CD4-positive, alpha-beta memory T cell (primary cell): ENCODE measurements at regions not wholly inside any gene's neighbourhood (a gene's known extent, or its start where the extent isn't known, plus 50 kb on each side); places are given as distances from the start of the nearest gene placed in this dataset.

Experiments
- CTCF ChIA-PET: fragments of 350-600 bp; sonication (Branson Sonifier 250); formaldehyde crosslinking; loops from one replicate; lab custom pipeline; 2021; ENCODE audit warnings: inconsistent platforms; ENCODE audit not compliant: partially characterized antibody; lab: Charles Lee
- POLR2A ChIA-PET: fragments of 350-600 bp; sonication (Branson Sonifier 250); formaldehyde crosslinking; loops from one replicate; lab custom pipeline; 2021; ENCODE audit not compliant: partially characterized antibody; lab: Charles Lee
- DNase-seq, 5 donors: peaks; one replicate each; pipeline versions ENCODE4 v3.0.0 to v3.0.0-alpha.2; 2020 to 2022; ENCODE audit warnings: mixed read lengths in 1 of 5
- H3K27ac ChIP-seq: one replicate; pipeline ENCODE4 v1.7.0; 2013; ENCODE audit warnings: low read depth, low read length
- H3K27me3 ChIP-seq: 2 replicates; pipeline ENCODE4 v1.7.0; 2013; ENCODE audit warnings: mild to moderate bottlenecking, low read length, moderate library complexity; ENCODE audit not compliant: insufficient read depth
- H3K36me3 ChIP-seq: 2 replicates; pipeline ENCODE4 v1.7.0; 2013; ENCODE audit warnings: mild to moderate bottlenecking, low read length, moderate library complexity; ENCODE audit not compliant: insufficient read depth
- H3K4me1 ChIP-seq: 2 replicates; pipeline ENCODE4 v1.7.0; 2013; ENCODE audit warnings: mild to moderate bottlenecking, low read length, moderate library complexity; ENCODE audit not compliant: insufficient read depth
- H3K4me3 ChIP-seq, 2 donors: one replicate each; pipeline ENCODE4 v1.7.0; 2013; ENCODE audit warnings: low read length in 2 of 2, mild to moderate bottlenecking in 1 of 2
- H3K9me3 ChIP-seq, 2 donors: one replicate each; pipeline ENCODE4 v1.7.0; 2013; ENCODE audit warnings: low read length in 2 of 2, control low read depth in 1 of 2; ENCODE audit not compliant: control insufficient read depth in 1 of 2
- H3K27ac Mint-ChIP-seq, 7 donors: one replicate each; pipeline ENCODE4 v1.8.0; 2020 to 2021; ENCODE audit warnings: mixed read lengths in 7 of 7, mild to moderate bottlenecking in 6 of 7, inconsistent platforms in 3 of 7, moderate library complexity in 3 of 7
- H3K27me3 Mint-ChIP-seq, 2 donors: one replicate each; pipeline ENCODE4 v1.8.0; 2020 to 2021; ENCODE audit warnings: mixed read lengths in 2 of 2
- H3K36me3 Mint-ChIP-seq, 2 donors: one replicate each; pipeline ENCODE4 v1.8.0; 2020 to 2021; ENCODE audit warnings: mixed read lengths in 2 of 2, inconsistent platforms in 1 of 2, mild to moderate bottlenecking in 1 of 2
- H3K4me1 Mint-ChIP-seq, 4 donors: one replicate each; pipeline ENCODE4 v1.8.0; 2020 to 2021; ENCODE audit warnings: mixed read lengths in 4 of 4, mild to moderate bottlenecking in 1 of 4
- H3K4me3 Mint-ChIP-seq, 8 donors: one replicate each; pipeline ENCODE4 v1.8.0; 2020 to 2021; ENCODE audit warnings: mixed read lengths in 8 of 8, mild to moderate bottlenecking in 7 of 8, moderate library complexity in 6 of 8, inconsistent platforms in 3 of 8
- H3K9me3 Mint-ChIP-seq, 8 donors: one replicate each; pipeline ENCODE4 v1.8.0; 2020 to 2021; ENCODE audit warnings: mixed read lengths in 8 of 8, mild to moderate bottlenecking in 5 of 8, inconsistent platforms in 3 of 8, moderate library complexity in 1 of 8
- intact Hi-C: fragments of 100-400 bp; cut with micrococcal nuclease; formaldehyde crosslinking; loops from one replicate; pipeline ENCODE4 v1.15.1; 2023

DNA sequence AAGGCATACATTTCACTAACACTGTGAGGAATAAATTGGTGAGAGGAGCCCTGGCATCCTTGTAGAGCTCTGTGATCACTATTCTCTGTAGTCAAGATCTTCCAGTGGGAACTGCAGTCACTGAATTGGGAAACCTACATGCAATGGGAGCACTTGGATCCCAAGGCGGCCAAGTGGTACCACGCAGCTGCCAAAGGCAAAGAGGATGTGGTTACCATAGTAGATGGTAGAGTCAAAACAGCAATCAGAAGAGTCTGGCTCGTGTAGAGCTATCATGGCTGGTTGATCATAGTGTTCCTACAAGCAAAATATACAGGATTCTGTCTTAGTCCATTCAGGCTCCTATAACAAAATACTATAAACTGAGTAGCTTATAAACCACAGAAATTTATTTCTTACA is 849.7 kb downstream of the ROBO2 start:
- POLR2A ChIA-PET = no interaction called here
- Histone ChIP-seq H3K4me1 (no peaks in the 10 kb centered on the region), H3K27ac (no peak overlapping the region), H3K36me3 (no peaks in the 10 kb centered on the region), H3K9me3 (no peaks in the 10 kb centered on the region), H3K27me3 (no peaks in the 10 kb centered on the region), H3K4me3 (no peak overlapping the region)
- H3K4me3 Mint-ChIP-seq = no peak overlapping the region
- H3K36me3 Mint-ChIP-seq = no peaks in the 10 kb centered on the region
- intact Hi-C loops = no loop called here
- CTCF ChIA-PET = no interaction called here
- no peaks in the 10 kb centered on the region for H3K4me1 Mint-ChIP-seq
- peaks cover 0 to 20% (median 5%) of the 10 kb centered on the region in 8 donors for H3K9me3 Mint-ChIP-seq
- no peak for DNase-seq
- H3K27ac Mint-ChIP-seq = no peak overlapping the region
- no peaks in the 10 kb centered on the region for H3K27me3 Mint-ChIP-seq

DNA sequence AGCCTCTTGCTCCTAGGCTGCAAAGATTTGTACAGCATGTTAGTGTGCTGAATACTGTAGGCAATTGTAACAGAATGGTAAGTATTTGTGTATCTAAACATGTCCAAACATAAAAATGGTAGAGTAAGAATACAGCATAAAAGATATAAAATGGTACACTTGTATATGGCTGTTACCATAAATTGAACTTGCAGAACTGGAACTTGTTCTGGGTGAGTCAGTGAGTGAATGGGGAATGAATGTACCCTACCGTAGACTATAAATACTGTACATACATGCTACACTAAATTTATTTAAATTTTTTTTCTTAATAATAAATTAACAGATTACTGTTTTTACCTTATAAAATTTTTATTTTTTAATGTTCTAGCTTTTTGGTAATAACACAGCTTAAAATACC is 858.7 kb downstream of the ROBO2 start:
- peaks cover 4 to 6% of the 10 kb centered on the region in 2 donors for H3K9me3 ChIP-seq
- no peak overlapping the region for H3K27ac ChIP-seq
- no peaks in the 10 kb centered on the region for H3K27me3 ChIP-seq
- no peaks in the 10 kb centered on the region for H3K36me3 Mint-ChIP-seq
- intact Hi-C loops = no loop called here
- CTCF ChIA-PET = no interaction called here
- no peak overlapping the region for H3K4me3 ChIP-seq
- no peaks in the 10 kb centered on the region for H3K4me1 ChIP-seq
- H3K4me1 Mint-ChIP-seq = no peaks in the 10 kb centered on the region
- H3K36me3 ChIP-seq = no peaks in the 10 kb centered on the region
- no peak overlapping the region for H3K27ac Mint-ChIP-seq
- H3K4me3 Mint-ChIP-seq = no peak overlapping the region
- no peak for DNase-seq
- POLR2A ChIA-PET = no interaction called here
- H3K27me3 Mint-ChIP-seq = no peaks in the 10 kb centered on the region
- peaks cover 0 to 34% (median 12%) of the 10 kb centered on the region in 8 donors for H3K9me3 Mint-ChIP-seq

DNA sequence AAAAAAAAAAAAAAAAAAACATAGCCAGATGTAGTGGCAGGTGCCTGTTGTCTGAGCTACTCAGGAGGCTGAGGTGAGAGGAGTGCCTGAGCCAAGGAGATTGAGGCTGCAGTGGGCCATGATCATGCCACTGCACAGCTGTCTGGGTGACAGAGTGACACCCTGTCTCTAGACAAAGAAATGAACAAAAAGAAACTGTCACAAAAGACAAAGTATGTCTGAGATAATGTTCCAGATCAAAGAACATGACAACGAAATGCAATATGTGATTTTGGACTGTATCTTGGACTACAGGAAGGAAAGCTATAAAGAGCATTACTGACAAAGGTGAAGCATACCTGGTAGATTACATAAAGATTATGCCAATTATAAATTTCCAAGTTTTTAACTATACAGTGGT is 862.8 kb downstream of the ROBO2 start:
- H3K36me3 ChIP-seq = no peaks in the 10 kb centered on the region
- POLR2A ChIA-PET = no interaction called here
- no peak overlapping the region for H3K27ac Mint-ChIP-seq
- H3K9me3 ChIP-seq = peaks cover 0 to 4% of the 10 kb centered on the region in 2 donors
- H3K36me3 Mint-ChIP-seq = no peaks in the 10 kb centered on the region
- CTCF ChIA-PET = no interaction called here
- H3K27me3 Mint-ChIP-seq = no peaks in the 10 kb centered on the region
- intact Hi-C loops = no loop called here
- peaks cover 2 to 35% (median 13%) of the 10 kb centered on the region in 8 donors for H3K9me3 Mint-ChIP-seq
- H3K4me3 ChIP-seq = no peak overlapping the region
- no peak for DNase-seq
- no peaks in the 10 kb centered on the region for H3K4me1 ChIP-seq
- H3K4me3 Mint-ChIP-seq = no peak overlapping the region
- no peaks in the 10 kb centered on the region for H3K4me1 Mint-ChIP-seq
- no peak overlapping the region for H3K27ac ChIP-seq
- no peaks in the 10 kb centered on the region for H3K27me3 ChIP-seq

DNA sequence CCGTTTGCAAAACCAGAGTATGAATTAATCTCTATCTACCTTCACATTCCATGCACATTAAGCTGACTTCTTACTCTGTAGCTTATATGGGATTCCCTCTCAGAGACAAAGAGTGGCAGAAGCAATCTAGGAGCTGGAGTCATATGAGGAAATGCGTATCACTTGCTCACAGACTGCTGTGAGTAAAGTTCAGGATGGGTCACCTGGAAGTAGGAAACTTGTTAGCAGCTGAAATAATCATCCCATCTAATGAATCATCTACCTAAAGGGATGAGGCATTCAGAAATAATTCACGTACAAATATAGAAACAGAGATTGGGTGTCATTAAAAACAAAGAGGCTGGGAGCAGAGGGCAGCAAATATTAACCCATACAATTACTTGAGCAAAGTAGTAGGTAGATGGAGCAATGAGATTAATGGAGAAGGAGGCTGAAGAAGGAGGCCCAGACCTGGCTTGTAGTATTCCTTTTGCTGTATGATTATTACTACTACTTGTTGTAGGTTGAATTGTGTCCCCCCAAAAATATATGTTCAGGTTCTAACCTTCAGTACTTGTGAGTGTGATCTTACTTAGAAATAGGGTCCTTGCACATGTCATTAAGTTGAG is 866.3 kb downstream of the ROBO2 start:
- ChIA-PET POLR2A (no interaction called here), CTCF (no interaction called here)
- Mint-ChIP-seq H3K27me3 (no peaks in the 10 kb centered on the region), H3K4me1 (no peaks in the 10 kb centered on the region), H3K36me3 (no peaks in the 10 kb centered on the region), H3K4me3 (no peak overlapping the region), H3K9me3 (peaks cover 0 to 34% (median 20%) of the 10 kb centered on the region in 8 donors), H3K27ac (no peak overlapping the region)
- intact Hi-C loops = no loop called here
- Histone ChIP-seq H3K4me1 (no peaks in the 10 kb centered on the region), H3K4me3 (no peak overlapping the region), H3K27ac (no peak overlapping the region), H3K27me3 (no peaks in the 10 kb centered on the region), H3K36me3 (no peaks in the 10 kb centered on the region), H3K9me3 (peaks cover 0 to 4% of the 10 kb centered on the region in 2 donors)
- DNase-seq = no peak

DNA sequence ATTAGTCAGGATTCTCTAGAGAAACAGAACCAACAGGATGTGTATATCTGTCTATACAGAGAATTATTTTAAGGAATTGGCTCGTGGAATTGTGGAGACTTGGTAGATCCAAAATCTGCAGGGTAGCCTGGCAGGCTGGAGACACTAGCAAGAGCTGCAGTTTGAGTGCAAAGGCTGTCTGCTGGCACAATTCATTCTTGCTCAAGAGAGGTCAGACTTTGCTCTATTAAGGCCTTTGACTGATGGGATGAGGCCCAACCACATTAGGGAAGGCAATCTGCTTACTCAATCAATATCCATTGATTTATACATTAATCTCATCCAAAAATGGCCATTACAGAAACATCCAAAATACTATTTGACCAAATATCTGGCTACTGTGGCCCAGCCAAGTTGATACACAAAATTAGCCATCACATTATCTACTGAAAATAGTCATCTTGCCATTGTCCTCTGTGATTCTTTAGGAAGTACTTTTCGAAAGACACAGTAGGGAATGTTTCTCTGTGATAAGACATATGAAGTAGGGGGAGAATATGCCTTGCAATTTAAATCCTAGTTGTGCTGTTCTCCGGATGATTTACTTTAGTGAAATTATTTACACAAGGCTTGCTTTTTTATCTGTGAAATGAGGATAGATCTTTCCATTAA is 873.8 kb downstream of the ROBO2 start:
- Mint-ChIP-seq H3K27ac (no peak overlapping the region), H3K4me3 (no peak overlapping the region), H3K9me3 (peaks cover 2 to 22% (median 14%) of the 10 kb centered on the region in 8 donors), H3K36me3 (no peaks in the 10 kb centered on the region), H3K27me3 (no peaks in the 10 kb centered on the region), H3K4me1 (no peaks in the 10 kb centered on the region)
- Histone ChIP-seq H3K27me3 (no peaks in the 10 kb centered on the region), H3K9me3 (no peaks in the 10 kb centered on the region), H3K4me3 (no peak overlapping the region), H3K36me3 (no peaks in the 10 kb centered on the region), H3K4me1 (no peaks in the 10 kb centered on the region), H3K27ac (no peak overlapping the region)
- intact Hi-C loops = no loop called here
- ChIA-PET POLR2A (no interaction called here), CTCF (no interaction called here)
- DNase-seq = no peak

DNA sequence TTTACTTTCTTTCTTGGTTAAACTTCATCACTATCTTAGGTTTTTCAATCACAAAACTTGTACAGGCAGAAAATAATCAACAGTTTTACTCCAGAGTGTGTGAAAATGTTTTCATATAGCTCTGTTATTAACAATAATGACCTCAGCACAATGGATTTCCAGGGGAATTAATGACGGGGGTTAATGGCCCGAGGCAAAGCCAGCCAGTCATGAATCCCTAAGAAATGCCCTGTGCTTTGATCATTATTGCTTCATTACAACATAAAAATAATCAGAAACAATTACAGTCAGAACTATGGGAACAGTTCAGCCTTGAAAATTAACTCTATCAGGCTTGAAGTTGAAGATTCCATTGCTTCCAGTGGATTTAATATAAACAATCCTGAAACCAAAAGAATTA is 875.4 kb downstream of the ROBO2 start:
- H3K4me1 ChIP-seq = no peaks in the 10 kb centered on the region
- H3K9me3 Mint-ChIP-seq = peaks cover under 1 to 27% (median 15%) of the 10 kb centered on the region in 8 donors
- H3K36me3 ChIP-seq = no peaks in the 10 kb centered on the region
- CTCF ChIA-PET = no interaction called here
- no peaks in the 10 kb centered on the region for H3K36me3 Mint-ChIP-seq
- H3K4me1 Mint-ChIP-seq = no peaks in the 10 kb centered on the region
- H3K9me3 ChIP-seq = no peaks in the 10 kb centered on the region
- no peak overlapping the region for H3K27ac Mint-ChIP-seq
- no peak for DNase-seq
- H3K27ac ChIP-seq = no peak overlapping the region
- no peak overlapping the region for H3K4me3 Mint-ChIP-seq
- POLR2A ChIA-PET = no interaction called here
- H3K4me3 ChIP-seq = no peak overlapping the region
- intact Hi-C loops = no loop called here
- H3K27me3 ChIP-seq = no peaks in the 10 kb centered on the region
- no peaks in the 10 kb centered on the region for H3K27me3 Mint-ChIP-seq

DNA sequence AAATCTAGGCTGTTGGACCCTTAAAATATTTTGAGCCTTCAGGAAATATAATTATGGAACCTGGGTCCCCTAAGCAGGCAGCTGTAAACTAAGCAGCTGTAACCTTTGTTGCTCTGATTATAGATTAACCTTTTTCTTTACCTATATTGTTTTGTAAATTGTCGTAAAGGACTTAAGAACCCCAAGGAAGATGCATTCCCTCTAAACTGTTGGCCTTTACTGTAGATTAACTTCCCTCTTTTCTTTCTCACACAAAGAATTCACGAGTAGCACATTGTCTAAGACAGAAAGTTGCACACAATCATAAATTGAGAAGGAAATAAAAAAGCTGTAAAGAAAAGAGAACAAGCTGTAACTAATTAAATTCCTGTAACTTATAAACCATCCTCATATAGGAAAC is 877.3 kb downstream of the ROBO2 start:
- no peak for DNase-seq
- no peaks in the 10 kb centered on the region for H3K27me3 Mint-ChIP-seq
- ChIA-PET POLR2A (no interaction called here), CTCF (no interaction called here)
- H3K9me3 ChIP-seq = peaks cover 0 to 6% of the 10 kb centered on the region in 2 donors
- H3K27me3 ChIP-seq = no peaks in the 10 kb centered on the region
- H3K4me1 ChIP-seq = no peaks in the 10 kb centered on the region
- H3K9me3 Mint-ChIP-seq = peaks cover 0 to 33% (median 17%) of the 10 kb centered on the region in 8 donors
- intact Hi-C loops = no loop called here
- H3K27ac ChIP-seq = no peak overlapping the region
- H3K4me3 ChIP-seq = no peak overlapping the region
- no peak overlapping the region for H3K27ac Mint-ChIP-seq
- peaks cover 0 to 1% of the 10 kb centered on the region in 2 donors for H3K36me3 Mint-ChIP-seq
- H3K4me3 Mint-ChIP-seq = no peak overlapping the region
- no peaks in the 10 kb centered on the region for H3K4me1 Mint-ChIP-seq
- H3K36me3 ChIP-seq = no peaks in the 10 kb centered on the region
